Uterus (tissue), 3 donors: ENCODE measurements at regions not wholly inside any gene's neighbourhood (a gene's known extent, or its start where the extent isn't known, plus 50 kb on each side); places are given as distances from the start of the nearest gene placed in this dataset.

ENCODE experiments used
- DNase-seq, 2 donors: peaks; one replicate each; pipeline ENCODE4 v3.0.0-alpha.2; 2019 to 2020
- H3K27ac ChIP-seq, 2 donors: fragments of 200-600 bp; sonication (generic); 1 replicate in 1 of 2; 2 replicates in 1 of 2; pipeline ENCODE4 v1.5.1; 2016 to 2018
- H3K27me3 ChIP-seq, 2 donors: fragments of 200-600 bp; sonication (generic); one replicate each; pipeline ENCODE4 v1.5.1; 2018 to 2019; ENCODE audit warnings: control low read depth in 1 of 2
- H3K36me3 ChIP-seq, 2 donors: fragments of 200-600 bp; sonication (generic); one replicate each; pipeline ENCODE4 v1.5.1; 2019; ENCODE audit warnings: control low read depth in 1 of 2
- H3K4me1 ChIP-seq, 2 donors: fragments of 200-600 bp; sonication (generic); one replicate each; pipeline ENCODE4 v1.5.1; 2018 to 2019; ENCODE audit warnings: control low read depth in 1 of 2
- H3K4me3 ChIP-seq, 2 donors: fragments of 200-600 bp; sonication (generic); 1 replicate in 1 of 2; 2 replicates in 1 of 2; pipeline ENCODE4 v1.5.1; 2018 to 2019; ENCODE audit warnings: mild to moderate bottlenecking in 1 of 2
- H3K9me3 ChIP-seq, 2 donors: fragments of 200-600 bp; sonication (generic); one replicate each; pipeline ENCODE4 v1.5.1; 2019; ENCODE audit warnings: control low read depth in 1 of 2
- POLR2A ChIP-seq, 2 donors: fragments of 450-650 bp; IDR thresholded peaks; one replicate each; pipeline ENCODE4 v1.6.1; 2016; ENCODE audit warnings: antibody characterized with exemption in 2 of 2, mild to moderate bottlenecking in 1 of 2, moderate library complexity in 1 of 2
- intact Hi-C: fragments of 100-400 bp; cut with DNase I; formaldehyde crosslinking; loops from one replicate; pipeline ENCODE4 v1.15.1; 2023; ENCODE audit warnings: low total_unique reads
- TF ChIP-seq, protein P1 (sequence below), 4 experiments: fragments of 200-600 bp in 2 of 4; fragments of 450-650 bp in 2 of 4; sonication (generic) in 2 of 4; IDR thresholded peaks; one replicate each; pipeline ENCODE4 v1.5.1; 2016 to 2019; ENCODE audit warnings: antibody characterized with exemption in 4 of 4, mild to moderate bottlenecking in 2 of 4, moderate library complexity in 1 of 4
- donor health status: DM: yes; HTN: yes; CAD: no.

DNA sequence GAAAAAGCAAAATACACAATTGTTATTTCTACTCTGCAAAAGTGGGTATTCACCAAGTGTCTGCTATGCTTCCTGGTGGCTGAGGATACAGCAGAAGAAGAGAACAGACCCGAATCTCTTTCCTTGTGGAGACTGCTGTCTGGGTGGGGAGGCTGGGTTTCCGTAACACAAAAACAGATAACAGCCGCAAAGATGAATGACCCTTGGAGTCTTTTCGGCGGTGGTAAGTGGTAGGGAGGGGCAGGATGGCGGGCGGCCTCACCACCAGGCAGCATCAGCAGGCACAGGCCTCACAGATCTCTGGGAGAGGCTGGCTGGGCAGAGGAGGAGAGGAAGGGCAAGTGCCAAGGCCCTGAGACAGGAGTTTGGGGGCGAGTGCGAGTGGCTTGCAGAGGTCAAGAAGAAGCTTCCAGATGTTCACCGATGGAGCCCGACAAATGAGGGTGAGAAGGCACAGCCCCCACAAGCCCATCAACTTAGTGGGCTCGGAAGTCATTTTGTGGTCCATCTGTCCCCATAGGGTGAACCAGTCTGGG is 164.2 kb downstream of the RHOU start:
- H3K4me3 ChIP-seq: no peak overlapping the region
- DNase-seq: no peak
- no peaks in the 10 kb centered on the region for H3K36me3 ChIP-seq
- no peaks in the 10 kb centered on the region for H3K9me3 ChIP-seq
- H3K27ac ChIP-seq: peak overlapping the region; percentile 88 to 93
- TF ChIP-seq, protein P1, sequence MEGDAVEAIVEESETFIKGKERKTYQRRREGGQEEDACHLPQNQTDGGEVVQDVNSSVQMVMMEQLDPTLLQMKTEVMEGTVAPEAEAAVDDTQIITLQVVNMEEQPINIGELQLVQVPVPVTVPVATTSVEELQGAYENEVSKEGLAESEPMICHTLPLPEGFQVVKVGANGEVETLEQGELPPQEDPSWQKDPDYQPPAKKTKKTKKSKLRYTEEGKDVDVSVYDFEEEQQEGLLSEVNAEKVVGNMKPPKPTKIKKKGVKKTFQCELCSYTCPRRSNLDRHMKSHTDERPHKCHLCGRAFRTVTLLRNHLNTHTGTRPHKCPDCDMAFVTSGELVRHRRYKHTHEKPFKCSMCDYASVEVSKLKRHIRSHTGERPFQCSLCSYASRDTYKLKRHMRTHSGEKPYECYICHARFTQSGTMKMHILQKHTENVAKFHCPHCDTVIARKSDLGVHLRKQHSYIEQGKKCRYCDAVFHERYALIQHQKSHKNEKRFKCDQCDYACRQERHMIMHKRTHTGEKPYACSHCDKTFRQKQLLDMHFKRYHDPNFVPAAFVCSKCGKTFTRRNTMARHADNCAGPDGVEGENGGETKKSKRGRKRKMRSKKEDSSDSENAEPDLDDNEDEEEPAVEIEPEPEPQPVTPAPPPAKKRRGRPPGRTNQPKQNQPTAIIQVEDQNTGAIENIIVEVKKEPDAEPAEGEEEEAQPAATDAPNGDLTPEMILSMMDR (IDR thresholded peaks at IDR 0.05): no peak
- no peak for TF ChIP-seq POLR2A (IDR thresholded peaks at IDR 0.05)
- H3K4me1 ChIP-seq: peaks cover 4 to 14% of the 10 kb centered on the region in 2 donors
- intact Hi-C loops: no loop called here
- H3K27me3 ChIP-seq: no peaks in the 10 kb centered on the region

DNA sequence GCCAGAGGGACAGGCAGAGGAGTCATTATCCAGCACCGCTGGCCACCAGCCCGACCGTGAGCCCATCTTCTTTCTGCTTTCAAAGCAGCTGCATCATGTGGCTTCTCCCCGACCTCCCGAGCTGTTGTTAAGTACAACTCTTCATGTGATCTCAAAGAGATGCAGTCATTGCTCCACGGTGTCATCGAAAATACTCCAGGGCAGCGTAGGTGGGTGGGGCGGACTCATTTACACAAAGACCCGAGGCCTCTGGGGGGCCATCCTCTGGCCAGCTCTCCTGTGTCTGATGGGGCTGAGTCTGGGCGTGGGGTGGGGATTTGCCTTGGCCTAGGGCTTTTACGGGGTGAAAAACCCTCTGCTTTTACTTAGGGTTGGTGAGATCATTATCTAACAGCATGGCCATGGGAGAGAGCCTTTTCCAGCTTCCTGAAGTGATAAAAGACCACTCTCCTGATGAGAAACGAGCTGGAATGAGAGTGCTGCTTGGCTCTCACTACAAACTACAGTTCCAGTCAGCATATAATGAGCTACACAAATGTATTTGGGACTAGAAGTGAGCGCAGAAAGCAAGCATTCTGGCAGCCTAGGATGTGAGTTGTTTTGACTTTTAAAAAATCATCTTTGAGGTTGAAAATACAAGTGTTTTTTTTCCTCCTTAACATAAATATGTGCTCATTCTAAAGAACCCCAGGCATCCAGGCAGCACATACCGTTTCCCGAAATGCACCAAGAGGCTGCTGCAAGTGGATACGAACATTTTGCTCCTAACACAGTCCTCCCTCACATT is 165.0 kb downstream of the RHOU start:
- TF ChIP-seq POLR2A (IDR thresholded peaks at IDR 0.05): no peak
- TF ChIP-seq, protein P1 (IDR thresholded peaks at IDR 0.05): no peak
- H3K9me3 ChIP-seq: no peaks in the 10 kb centered on the region
- H3K27ac ChIP-seq: peak overlapping the region; percentile 88 to 93
- DNase-seq: peak; percentile 68 to 79
- no peaks in the 10 kb centered on the region for H3K27me3 ChIP-seq
- H3K4me1 ChIP-seq: peaks cover 4 to 14% of the 10 kb centered on the region in 2 donors
- intact Hi-C loops: no loop called here
- no peaks in the 10 kb centered on the region for H3K36me3 ChIP-seq
- H3K4me3 ChIP-seq: no peak overlapping the region

DNA sequence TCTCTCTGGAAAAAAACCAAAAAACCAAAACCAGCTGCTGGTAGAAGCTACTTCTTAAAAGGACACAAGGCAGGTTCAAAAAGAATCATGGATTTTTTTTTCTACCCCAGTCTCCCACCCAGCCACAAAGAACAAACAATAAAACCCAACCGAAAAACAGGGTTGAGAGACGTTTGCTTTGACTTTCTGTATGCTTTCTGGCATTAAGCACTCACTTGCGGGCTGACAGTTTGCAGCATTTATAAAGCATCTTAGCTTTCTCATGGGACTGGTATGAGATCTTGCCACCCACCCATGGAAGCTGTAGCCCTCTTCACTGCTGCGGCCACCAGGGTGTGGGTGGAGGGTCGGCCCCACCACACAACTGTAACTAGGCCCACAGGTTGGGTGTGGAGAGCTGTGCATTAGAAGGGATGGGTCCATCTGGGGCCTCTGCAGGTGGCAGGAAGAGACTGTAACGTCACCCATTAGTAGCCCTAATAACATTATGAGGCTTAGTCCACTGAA is 165.7 kb downstream of the RHOU start:
- Histone ChIP-seq H3K36me3 (no peaks in the 10 kb centered on the region), H3K27me3 (no peaks in the 10 kb centered on the region), H3K27ac (peak overlapping the region; percentile 88 to 93), H3K4me1 (peaks cover 4 to 14% of the 10 kb centered on the region in 2 donors), H3K9me3 (no peaks in the 10 kb centered on the region), H3K4me3 (no peak overlapping the region)
- no peak for DNase-seq
- intact Hi-C loops: no loop called here
- TF ChIP-seq, protein P1 (IDR thresholded peaks at IDR 0.05): no peak
- TF ChIP-seq POLR2A (IDR thresholded peaks at IDR 0.05): no peak

DNA sequence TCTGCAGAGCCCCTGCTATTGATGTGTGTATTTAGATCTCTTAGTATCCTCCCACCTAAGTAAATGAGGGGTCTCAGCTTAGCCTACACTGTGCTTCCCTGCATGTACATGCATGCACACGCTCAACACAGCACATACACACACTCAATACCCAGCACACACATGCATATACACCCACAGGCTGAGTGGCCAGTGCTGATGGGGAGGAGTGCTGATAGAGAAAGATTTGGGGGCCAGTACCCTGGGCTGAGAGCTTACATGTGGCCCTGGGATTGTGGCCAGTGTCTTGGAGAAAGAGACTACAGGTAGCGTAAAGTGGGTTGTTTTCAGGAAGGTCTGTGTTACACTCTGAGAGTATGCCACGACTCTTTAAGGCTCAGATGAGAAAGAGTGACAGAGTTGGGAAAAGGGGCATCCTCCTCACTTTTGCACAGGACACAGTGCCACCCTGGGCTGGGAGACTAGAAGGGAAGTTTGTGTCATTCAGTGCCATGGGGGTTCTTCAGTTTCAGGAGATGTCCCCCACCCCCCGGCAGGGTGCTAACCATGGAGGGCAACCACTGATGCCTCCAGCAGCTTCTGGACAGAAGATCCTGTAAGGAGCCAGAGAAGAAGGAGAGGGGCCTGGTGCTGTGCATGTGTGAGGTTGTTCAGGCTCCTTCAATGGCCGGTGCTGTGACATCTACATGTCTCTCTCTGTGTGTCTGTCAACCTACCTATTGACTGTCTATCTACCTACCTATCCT is 166.8 kb downstream of the RHOU start:
- intact Hi-C loops: no loop called here
- Histone ChIP-seq H3K27me3 (no peaks in the 10 kb centered on the region), H3K9me3 (no peaks in the 10 kb centered on the region), H3K27ac (peak overlapping the region; percentile 70 to 93), H3K4me1 (peaks cover 4 to 14% of the 10 kb centered on the region in 2 donors), H3K4me3 (no peak overlapping the region), H3K36me3 (no peaks in the 10 kb centered on the region)
- TF ChIP-seq, protein P1 (IDR thresholded peaks at IDR 0.05): no peak
- DNase-seq: no peak
